HCT116 (cell line): ENCODE measurements at regions not wholly inside any gene's neighbourhood (a gene's known extent, or its start where the extent isn't known, plus 50 kb on each side); places are given as distances from the start of the nearest gene placed in this dataset.

ENCODE experiments used
- ATAC-seq: fragments of 200-7000 bp; cut with Tn5 transposase; 2 replicates; pipeline ENCODE4 v1.9.1; 2020; ENCODE audit warnings: mild to moderate bottlenecking, moderate library complexity
- BruUV-seq: library from RNA; stranded (reverse); fragments of 400-500 nt; replicated peaks from 2 replicates; lab custom pipeline; 2021; lab: Mats Ljungman, UMichigan
- CTCF ChIA-PET: fragments of 300-600 bp; sonication (Branson Sonifier 250); formaldehyde crosslinking; loops from one replicate; lab custom pipeline; 2021; ENCODE audit warnings: antibody characterized with exemption; lab: Charles Lee
- POLR2A ChIA-PET: fragments of 300-600, 350-600 bp; sonication (Branson Sonifier 250); formaldehyde crosslinking; loops from one replicate; lab custom pipeline; 2021; ENCODE audit warnings: antibody characterized with exemption; lab: Charles Lee
- RAD21 ChIA-PET, 2 experiments: fragments of 300-600 bp; sonication (Branson Sonifier 250); formaldehyde crosslinking; loops; one replicate each; lab custom pipeline; 2023; ENCODE audit warnings: low total read pairs in 2 of 2; ENCODE audit not compliant: uncharacterized antibody in 2 of 2, unreplicated experiment in 2 of 2, low non-redundant PET in 1 of 2; lab: Charles Lee
- DNase-seq: peaks from one replicate; pipeline ENCODE4 v3.0.0-alpha.2; 2010; ENCODE audit warnings: low read depth, low spot score
- H2AFZ ChIP-seq: fragments of 200-600 bp; shearing (Covaris generic), sonication (generic); 2 replicates; pipeline ENCODE4 v1.6.1; 2017; ENCODE audit warnings: low read depth, mixed run types, mixed read lengths, antibody characterized with exemption, low read length; ENCODE audit not compliant: poor library complexity, severe bottlenecking
- H3K27ac ChIP-seq: 2 replicates; pipeline ENCODE4 v1.5.1; 2012; ENCODE audit warnings: low read depth, low read length
- H3K27me3 ChIP-seq: fragments of 200-600 bp; sonication (generic); 2 replicates; pipeline ENCODE4 v1.6.1; 2016; ENCODE audit warnings: mixed run types, low read length, mixed read lengths; ENCODE audit not compliant: insufficient read depth
- H3K36me3 ChIP-seq, 2 experiments: fragments of 200-500 bp in 1 of 2; fragments of 200-600 bp in 1 of 2; sonication (Bioruptor generic) in 1 of 2; sonication (generic) in 1 of 2; 2 replicates each; pipeline versions ENCODE4 v1.5.1 to v1.6.1; 2014 to 2016; ENCODE audit warnings: low read length in 2 of 2, inconsistent platforms in 1 of 2, mixed read lengths in 1 of 2, mixed run types in 1 of 2; ENCODE audit not compliant: insufficient read depth in 2 of 2, control insufficient read depth in 1 of 2
- H3K4me1 ChIP-seq, 2 experiments: fragments of 200-600 bp in 1 of 2; sonication (generic) in 1 of 2; 2 replicates each; pipeline versions ENCODE4 v1.5.1 to v1.6.1; 2012 to 2017; ENCODE audit warnings: low read length in 2 of 2, inconsistent platforms in 1 of 2, mild to moderate bottlenecking in 1 of 2, mixed read lengths in 1 of 2, mixed run types in 1 of 2, moderate library complexity in 1 of 2; ENCODE audit not compliant: insufficient read depth in 2 of 2, control insufficient read depth in 1 of 2
- H3K4me2 ChIP-seq: fragments of 200-600 bp; sonication (generic); 2 replicates; pipeline ENCODE4 v1.6.1; 2017; ENCODE audit warnings: mixed run types, low read length, mixed read lengths
- H3K4me3 ChIP-seq, 2 experiments: fragments of 200-600 bp in 1 of 2; sonication (generic) in 1 of 2; replicated peaks in 1 of 2; 2 replicates each; pipeline ENCODE4 v1.5.1; 2011 to 2016; ENCODE audit warnings: low read length in 2 of 2, control low read depth in 1 of 2, low read depth in 1 of 2, mild to moderate bottlenecking in 1 of 2, mixed read lengths in 1 of 2, mixed run types in 1 of 2
- H3K79me2 ChIP-seq: fragments of 200-600 bp; sonication (generic); 2 replicates; pipeline ENCODE4 v1.6.1; 2017; ENCODE audit warnings: mild to moderate bottlenecking, mixed run types, low read length, moderate library complexity, mixed read lengths; ENCODE audit not compliant: insufficient read depth
- H3K9ac ChIP-seq: fragments of 200-600 bp; sonication (generic); 2 replicates; pipeline ENCODE4 v1.6.1; 2016; ENCODE audit warnings: low read length, mixed read lengths
- H3K9me2 ChIP-seq: fragments of 200-600 bp; sonication (generic), shearing (Covaris generic); 2 replicates; pipeline ENCODE4 v1.6.1; 2017; ENCODE audit warnings: mixed run types, mild to moderate bottlenecking, moderate library complexity; ENCODE audit not compliant: insufficient read depth
- H3K9me3 ChIP-seq, 2 experiments: fragments of 200-500 bp in 1 of 2; fragments of 200-600 bp in 1 of 2; sonication (Bioruptor generic) in 1 of 2; sonication (generic) in 1 of 2; 2 replicates each; pipeline ENCODE4 v1.6.1; 2014 to 2017; ENCODE audit warnings: low read length in 2 of 2, mixed read lengths in 2 of 2, inconsistent platforms in 1 of 2, low read depth in 1 of 2, mild to moderate bottlenecking in 1 of 2, mixed run types in 1 of 2, moderate library complexity in 1 of 2; ENCODE audit not compliant: control insufficient read depth in 1 of 2, insufficient read depth in 1 of 2
- H4K20me1 ChIP-seq: fragments of 200-600 bp; sonication (generic), shearing (Covaris generic); 2 replicates; pipeline ENCODE4 v1.6.1; 2017; ENCODE audit warnings: mixed run types, mild to moderate bottlenecking, moderate library complexity; ENCODE audit not compliant: insufficient read depth
- CBX3 ChIP-seq: IDR thresholded peaks from 2 replicates; pipeline ENCODE4 v1.6.1; 2012; ENCODE audit warnings: low read depth
- CEBPB ChIP-seq: IDR thresholded peaks from 2 replicates; pipeline ENCODE4 v1.6.1; 2012; ENCODE audit warnings: low read depth
- EGR1 ChIP-seq: IDR thresholded peaks from 2 replicates; pipeline ENCODE4 v1.6.1; 2012; ENCODE audit warnings: low read depth
- ELF1 ChIP-seq: IDR thresholded peaks from 2 replicates; pipeline ENCODE4 v1.6.1; 2012; ENCODE audit warnings: low read depth, borderline replicate concordance
- EZH2 ChIP-seq: fragments of 200-600 bp; sonication (generic); IDR thresholded peaks from 2 replicates; pipeline ENCODE4 v1.6.1; 2017; ENCODE audit warnings: antibody characterized with exemption, mixed run types
- EZH2phosphoT487 ChIP-seq: fragments of 200-600 bp; IDR thresholded peaks from 2 replicates; pipeline ENCODE4 v1.6.1; 2018; ENCODE audit warnings: antibody characterized with exemption, borderline replicate concordance
- FOSL1 ChIP-seq: IDR thresholded peaks from 2 replicates; pipeline ENCODE4 v1.6.1; 2012; ENCODE audit warnings: low read depth
- POLR2A ChIP-seq: IDR thresholded peaks from 2 replicates; pipeline ENCODE4 v1.7.0; 2011; ENCODE audit warnings: borderline replicate concordance; ENCODE audit not compliant: insufficient read depth, insufficient read length; ENCODE audit errors: extremely low read depth
- RAD21 ChIP-seq: IDR thresholded peaks from 2 replicates; pipeline ENCODE4 v1.6.1; 2012; ENCODE audit warnings: low read depth, mild to moderate bottlenecking
- SIN3A ChIP-seq: IDR thresholded peaks from 2 replicates; pipeline ENCODE4 v1.6.1; 2012; ENCODE audit warnings: low read depth
- YY1 ChIP-seq: IDR thresholded peaks from 2 replicates; pipeline ENCODE4 v1.6.1; 2011; ENCODE audit warnings: low read length, low read depth, moderate library complexity, mild to moderate bottlenecking; ENCODE audit not compliant: insufficient replicate concordance; ENCODE audit errors: extremely low read depth
- ZFX ChIP-seq: fragments of 450-650 bp; IDR thresholded peaks from 2 replicates; pipeline ENCODE4 v1.6.1; 2017
- ZNF274 ChIP-seq: fragments of 200-500 bp; sonication (Bioruptor generic); IDR thresholded peaks from 2 replicates; pipeline ENCODE4 v1.6.1; 2014; ENCODE audit warnings: mild to moderate bottlenecking, low read depth, low read length, inconsistent platforms
- intact Hi-C: fragments of 100-400 bp; cut with micrococcal nuclease; formaldehyde crosslinking; loops from 2 replicates; pipeline ENCODE4 v1.10.0; 2022
- TF ChIP-seq, protein P1 (sequence below), 3 experiments: fragments of 200-600 bp in 1 of 3; sonication (generic) in 1 of 3; IDR thresholded peaks in 2 of 3; conservative IDR thresholded peaks in 1 of 3; 2 replicates each; pipeline ENCODE4 v1.5.1; 2012 to 2017; ENCODE audit warnings: low read depth in 2 of 3, low read length in 2 of 3, antibody characterized with exemption in 1 of 3, borderline replicate concordance in 1 of 3, control low read depth in 1 of 3, mild to moderate bottlenecking in 1 of 3, mixed read lengths in 1 of 3, mixed run types in 1 of 3, moderate library complexity in 1 of 3; ENCODE audit not compliant: insufficient read depth in 1 of 3
- TF ChIP-seq, protein P2 (sequence below): IDR thresholded peaks from 2 replicates; pipeline ENCODE4 v1.6.1; 2012

DNA sequence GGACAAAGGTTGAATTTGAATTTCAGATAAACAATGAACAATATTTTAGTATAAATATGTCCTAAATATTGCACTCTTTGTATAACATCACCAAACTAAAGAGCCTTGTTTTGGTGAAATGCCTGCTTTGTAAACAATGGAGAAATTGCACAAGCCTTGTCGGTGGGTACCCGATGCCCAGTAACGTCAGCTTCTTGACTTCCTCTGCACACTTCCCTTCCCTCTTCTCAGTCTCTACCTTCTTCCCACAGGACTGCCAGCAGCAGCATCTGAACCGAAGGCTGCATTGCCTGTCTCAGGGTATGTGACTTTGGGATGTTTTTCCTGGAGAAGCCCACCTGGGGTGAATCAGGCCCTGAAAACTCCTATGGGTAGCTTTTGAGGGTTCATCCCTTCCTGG is 113.9 kb downstream of the UTP18 start:
- BruUV-seq = no TSS peak
- intact Hi-C loops = loop anchor here (5.0 kb wide), 1 partner anchor 733 kb away; no protein-coding TSS in a partner anchor

More for the DNA sequence above, 113.9 kb downstream of the UTP18 start:
- Histone ChIP-seq H3K4me1 (peaks cover 0 to 16% of the 10 kb centered on the region in 2 experiments; a peak in 1 of 4 replicates), H3K9ac (no peak overlapping the region), H3K27me3 (no peaks in the 10 kb centered on the region), H3K36me3 (no peaks in the 10 kb centered on the region), H3K4me2 (no peak overlapping the region)
- POLR2A ChIA-PET = no interaction called here
- RAD21 ChIA-PET = no interaction called here
- no peak for DNase-seq
- CTCF ChIA-PET = interaction anchor here (1.0 to 1.7 kb wide), 3 partner anchors 62 to 390 kb away, joined by 4 to 6 read pairs (median 5); no protein-coding TSS in a partner anchor
- TF ChIP-seq ZFX (no peak), ZNF274 (no peak), CEBPB (no peak), POLR2A (no peak), ELF1 (no peak), EGR1 (no peak), SIN3A (no peak), FOSL1 (no peak), EZH2 (no peak), RAD21 (no peak), EZH2phosphoT487 (no peak), YY1 (no peak), CBX3 (no peak)
- TF ChIP-seq, protein P1, sequence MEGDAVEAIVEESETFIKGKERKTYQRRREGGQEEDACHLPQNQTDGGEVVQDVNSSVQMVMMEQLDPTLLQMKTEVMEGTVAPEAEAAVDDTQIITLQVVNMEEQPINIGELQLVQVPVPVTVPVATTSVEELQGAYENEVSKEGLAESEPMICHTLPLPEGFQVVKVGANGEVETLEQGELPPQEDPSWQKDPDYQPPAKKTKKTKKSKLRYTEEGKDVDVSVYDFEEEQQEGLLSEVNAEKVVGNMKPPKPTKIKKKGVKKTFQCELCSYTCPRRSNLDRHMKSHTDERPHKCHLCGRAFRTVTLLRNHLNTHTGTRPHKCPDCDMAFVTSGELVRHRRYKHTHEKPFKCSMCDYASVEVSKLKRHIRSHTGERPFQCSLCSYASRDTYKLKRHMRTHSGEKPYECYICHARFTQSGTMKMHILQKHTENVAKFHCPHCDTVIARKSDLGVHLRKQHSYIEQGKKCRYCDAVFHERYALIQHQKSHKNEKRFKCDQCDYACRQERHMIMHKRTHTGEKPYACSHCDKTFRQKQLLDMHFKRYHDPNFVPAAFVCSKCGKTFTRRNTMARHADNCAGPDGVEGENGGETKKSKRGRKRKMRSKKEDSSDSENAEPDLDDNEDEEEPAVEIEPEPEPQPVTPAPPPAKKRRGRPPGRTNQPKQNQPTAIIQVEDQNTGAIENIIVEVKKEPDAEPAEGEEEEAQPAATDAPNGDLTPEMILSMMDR (IDR thresholded peaks at IDR 0.05 in 2 of 3, conservative IDR thresholded peaks at IDR 0.05 in 1 of 3; ENCODE audit: borderline replicate concordance in 1 of 3, insufficient read depth in 1 of 3, low read depth in 2 of 3, low read length in 2 of 3) = no peak
- TF ChIP-seq, protein P2, sequence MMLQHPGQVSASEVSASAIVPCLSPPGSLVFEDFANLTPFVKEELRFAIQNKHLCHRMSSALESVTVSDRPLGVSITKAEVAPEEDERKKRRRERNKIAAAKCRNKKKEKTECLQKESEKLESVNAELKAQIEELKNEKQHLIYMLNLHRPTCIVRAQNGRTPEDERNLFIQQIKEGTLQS = no peak
- TF ChIP-seq, all 23 proteins: peak for 0
- no peak for ATAC-seq
- Histone ChIP-seq H3K9me3 (no peaks in the 10 kb centered on the region), H3K9me2 (no peaks in the 10 kb centered on the region), H3K79me2 (no peaks in the 10 kb centered on the region), H3K4me3 (no peak overlapping the region), H2AFZ (no peak overlapping the region), H4K20me1 (no peaks in the 10 kb centered on the region), H3K27ac (no peak overlapping the region)
